ENCODE measurements at regions not wholly inside any gene's neighbourhood (a gene's known extent, or its start where the extent isn't known, plus 50 kb on each side); places are given as distances from the start of the nearest gene placed in this dataset.

DNA sequence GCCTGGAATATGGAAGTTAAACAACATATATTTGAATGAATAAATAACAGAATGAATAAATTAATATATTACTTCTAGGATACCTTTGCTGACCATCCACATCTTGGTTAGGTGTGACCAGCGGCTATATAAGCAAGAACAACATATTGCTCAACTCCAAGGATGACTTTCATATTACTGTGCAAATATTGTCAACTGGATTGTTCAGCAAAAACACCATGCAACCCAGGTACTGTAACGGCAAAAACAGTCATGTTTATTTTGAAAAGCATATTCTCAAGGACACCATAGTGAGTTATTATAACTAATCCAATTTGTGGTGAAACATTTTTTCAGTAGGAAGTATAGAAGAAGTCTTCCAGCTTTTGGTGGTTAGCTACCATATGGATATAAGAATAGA, 907.9 kb downstream of the IGSF11 start:
- TF ChIP-seq, protein P1, sequence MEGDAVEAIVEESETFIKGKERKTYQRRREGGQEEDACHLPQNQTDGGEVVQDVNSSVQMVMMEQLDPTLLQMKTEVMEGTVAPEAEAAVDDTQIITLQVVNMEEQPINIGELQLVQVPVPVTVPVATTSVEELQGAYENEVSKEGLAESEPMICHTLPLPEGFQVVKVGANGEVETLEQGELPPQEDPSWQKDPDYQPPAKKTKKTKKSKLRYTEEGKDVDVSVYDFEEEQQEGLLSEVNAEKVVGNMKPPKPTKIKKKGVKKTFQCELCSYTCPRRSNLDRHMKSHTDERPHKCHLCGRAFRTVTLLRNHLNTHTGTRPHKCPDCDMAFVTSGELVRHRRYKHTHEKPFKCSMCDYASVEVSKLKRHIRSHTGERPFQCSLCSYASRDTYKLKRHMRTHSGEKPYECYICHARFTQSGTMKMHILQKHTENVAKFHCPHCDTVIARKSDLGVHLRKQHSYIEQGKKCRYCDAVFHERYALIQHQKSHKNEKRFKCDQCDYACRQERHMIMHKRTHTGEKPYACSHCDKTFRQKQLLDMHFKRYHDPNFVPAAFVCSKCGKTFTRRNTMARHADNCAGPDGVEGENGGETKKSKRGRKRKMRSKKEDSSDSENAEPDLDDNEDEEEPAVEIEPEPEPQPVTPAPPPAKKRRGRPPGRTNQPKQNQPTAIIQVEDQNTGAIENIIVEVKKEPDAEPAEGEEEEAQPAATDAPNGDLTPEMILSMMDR (IDR thresholded peaks at IDR 0.05; ENCODE audit: control extremely low read depth in 1 of 3, insufficient read depth in 1 of 3, low read depth in 1 of 3, low read length in 3 of 3), result no peak
- TF ChIP-seq EP300 (IDR thresholded peaks at IDR 0.05; ENCODE audit: borderline replicate concordance in 1 of 2, low read depth in 2 of 2, low read length in 2 of 2) (no peak), KDM5A (IDR thresholded peaks at IDR 0.05; ENCODE audit: low read length) (no peak), EZH2 (IDR thresholded peaks at IDR 0.05; ENCODE audit: low read depth, low read length, severe bottlenecking) (no peak), GABPA (IDR thresholded peaks at IDR 0.05; ENCODE audit: borderline replicate concordance, insufficient read depth, low read length) (no peak)
- TF ChIP-seq, protein P2, sequence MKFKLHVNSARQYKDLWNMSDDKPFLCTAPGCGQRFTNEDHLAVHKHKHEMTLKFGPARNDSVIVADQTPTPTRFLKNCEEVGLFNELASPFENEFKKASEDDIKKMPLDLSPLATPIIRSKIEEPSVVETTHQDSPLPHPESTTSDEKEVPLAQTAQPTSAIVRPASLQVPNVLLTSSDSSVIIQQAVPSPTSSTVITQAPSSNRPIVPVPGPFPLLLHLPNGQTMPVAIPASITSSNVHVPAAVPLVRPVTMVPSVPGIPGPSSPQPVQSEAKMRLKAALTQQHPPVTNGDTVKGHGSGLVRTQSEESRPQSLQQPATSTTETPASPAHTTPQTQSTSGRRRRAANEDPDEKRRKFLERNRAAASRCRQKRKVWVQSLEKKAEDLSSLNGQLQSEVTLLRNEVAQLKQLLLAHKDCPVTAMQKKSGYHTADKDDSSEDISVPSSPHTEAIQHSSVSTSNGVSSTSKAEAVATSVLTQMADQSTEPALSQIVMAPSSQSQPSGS (IDR thresholded peaks at IDR 0.05; ENCODE audit: low read length), result no peak
